ENCODE measurements at regions not wholly inside any gene's neighbourhood (a gene's known extent, or its start where the extent isn't known, plus 50 kb on each side); places are given as distances from the start of the nearest gene placed in this dataset.
"Not testable (repeated sequence)": the region's sequence is repeated elsewhere in the genome, so short reads cannot be mapped to it uniquely, and the experiment has no call there.

DNA sequence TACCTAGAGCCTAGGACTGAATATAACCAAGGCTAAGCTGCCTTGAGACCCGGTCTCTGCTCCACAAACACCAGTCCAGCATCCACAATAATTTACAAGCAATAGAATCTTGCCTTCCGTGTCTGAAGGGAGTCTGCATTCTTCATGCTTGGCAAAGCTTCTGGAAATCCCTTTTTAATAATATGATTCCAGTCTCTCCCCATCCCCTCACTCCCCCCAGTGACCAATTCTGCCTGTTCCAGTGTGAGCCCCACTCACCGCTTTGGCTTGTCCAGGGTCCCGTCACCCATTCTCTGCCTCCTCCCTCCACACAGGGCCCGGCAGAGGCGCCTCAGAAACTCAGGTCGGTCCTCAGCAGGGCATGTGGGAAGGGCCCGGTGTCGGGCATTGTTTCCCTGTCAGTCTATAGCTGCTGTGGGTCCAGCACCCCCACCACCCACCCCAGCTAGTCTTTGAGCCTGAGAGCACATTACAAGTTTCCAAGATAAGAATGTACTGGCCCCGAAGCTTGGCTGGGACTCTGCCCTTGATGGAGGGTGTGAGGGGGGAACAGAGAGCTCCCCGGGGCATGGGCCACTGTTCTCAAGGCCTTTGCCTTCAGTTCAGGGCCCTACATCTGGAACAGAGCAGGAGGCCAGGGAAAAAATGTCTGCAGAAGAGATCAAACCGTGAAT lies 129.7 kb upstream of the MYCN start:
- DNase-seq, result no peak

DNA sequence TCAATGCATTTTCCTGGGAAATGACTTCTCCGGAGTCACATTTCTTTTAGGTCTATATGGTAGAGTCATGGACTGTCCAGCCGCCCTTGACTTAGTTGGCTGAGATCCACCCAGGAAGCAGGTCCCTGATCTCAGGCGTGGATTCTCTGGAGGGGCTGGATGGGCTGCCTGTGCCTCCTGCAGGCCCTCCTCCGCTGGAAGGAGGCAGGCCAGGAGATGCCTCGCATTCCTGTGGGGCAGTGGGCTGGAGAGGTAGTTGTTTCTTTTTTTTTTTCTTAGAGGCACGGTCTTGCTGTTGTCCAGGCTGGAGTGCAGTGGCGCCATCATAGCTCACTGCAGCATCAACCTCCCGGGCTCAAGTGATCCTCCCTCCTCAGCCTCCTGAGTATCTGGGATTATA lies 129.0 kb upstream of the MYCN start:
- DNase-seq, result no peak

DNA sequence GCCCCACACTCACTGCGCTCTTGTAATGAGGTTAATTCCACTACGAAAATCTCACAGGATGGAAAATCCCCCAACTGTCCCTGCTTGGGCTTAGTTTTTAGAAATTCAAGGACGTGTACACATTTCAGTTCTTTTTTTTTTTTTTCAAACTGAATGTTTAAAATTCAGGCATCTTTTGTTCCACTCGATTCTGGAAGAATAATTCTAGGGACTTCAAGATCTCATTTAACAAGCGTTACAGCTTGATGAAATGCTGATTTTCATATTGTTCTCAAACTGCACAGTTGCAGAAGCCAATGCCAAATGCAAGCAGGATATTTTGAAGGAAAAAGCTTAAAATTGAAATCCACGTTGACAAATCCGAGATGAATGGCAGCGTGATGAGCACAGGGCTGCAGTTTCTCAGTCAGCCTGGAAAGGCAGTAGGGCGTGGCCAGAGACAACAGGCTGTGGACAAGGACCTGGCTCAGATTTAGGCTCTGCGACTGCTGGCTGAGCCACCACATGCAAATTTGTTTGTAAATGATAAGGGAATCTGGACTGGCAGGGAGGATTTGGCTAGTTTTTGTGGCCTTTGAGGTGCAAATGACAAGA lies 128.1 kb upstream of the MYCN start:
- DNase-seq, result no peak

DNA sequence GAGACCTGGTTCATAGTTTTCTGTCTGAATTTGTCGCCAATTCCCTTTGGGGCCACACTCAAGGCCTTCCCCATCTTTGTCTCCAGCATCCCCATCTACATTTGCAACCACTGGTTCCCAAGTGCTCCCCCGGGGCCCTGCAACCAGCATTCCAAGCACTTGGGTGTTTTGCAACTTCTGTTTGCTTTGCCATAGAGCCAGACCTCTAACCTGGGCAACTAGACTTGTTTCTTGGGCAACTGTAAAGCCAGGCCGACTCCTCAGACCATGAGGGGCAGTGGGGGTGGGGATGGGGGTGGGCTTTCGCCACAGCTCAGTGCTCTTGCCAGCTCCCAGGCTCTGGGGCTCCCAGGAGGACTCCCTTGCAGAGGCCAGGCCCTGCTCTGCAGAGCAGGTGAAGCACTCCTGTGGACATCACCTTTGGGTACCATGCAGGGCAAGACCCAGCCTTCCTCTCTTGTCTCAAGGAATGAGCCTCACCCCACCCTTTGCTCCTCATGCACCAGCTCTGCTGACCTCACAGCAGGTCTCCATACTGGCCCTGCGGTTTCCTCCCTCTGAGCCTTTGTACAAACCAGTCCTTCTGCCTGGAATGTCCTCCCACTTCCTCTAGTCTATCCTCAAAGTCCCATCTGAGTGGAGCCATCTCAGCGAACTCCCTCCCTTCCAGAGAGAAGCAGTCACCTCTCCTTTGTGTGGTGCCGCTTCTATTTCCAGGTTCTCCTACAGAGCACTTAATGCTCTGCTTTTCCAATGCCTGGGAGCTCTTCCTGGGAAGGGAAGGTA lies 126.7 kb upstream of the MYCN start:
- DNase-seq, result no peak

DNA sequence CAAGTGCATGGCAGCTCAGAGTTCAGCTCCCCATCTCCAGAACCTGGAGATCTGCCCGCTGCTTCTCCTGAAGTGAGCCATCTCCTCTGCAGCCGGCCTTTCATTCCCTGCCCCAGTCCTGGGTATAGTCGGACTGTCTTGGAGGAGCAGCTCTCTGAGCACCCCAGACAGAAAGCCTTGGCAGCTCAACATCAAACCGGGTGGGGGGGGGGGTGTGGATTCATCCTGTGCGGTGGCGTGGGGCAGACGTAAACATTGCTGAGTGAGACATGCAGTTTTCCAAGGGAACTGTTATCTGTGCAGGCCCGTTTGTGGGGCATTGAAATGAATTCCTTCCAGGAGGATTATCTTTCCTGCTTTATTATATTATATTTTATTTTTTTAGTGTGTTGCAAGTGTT lies 125.9 kb upstream of the MYCN start:
- no peak for DNase-seq

DNA sequence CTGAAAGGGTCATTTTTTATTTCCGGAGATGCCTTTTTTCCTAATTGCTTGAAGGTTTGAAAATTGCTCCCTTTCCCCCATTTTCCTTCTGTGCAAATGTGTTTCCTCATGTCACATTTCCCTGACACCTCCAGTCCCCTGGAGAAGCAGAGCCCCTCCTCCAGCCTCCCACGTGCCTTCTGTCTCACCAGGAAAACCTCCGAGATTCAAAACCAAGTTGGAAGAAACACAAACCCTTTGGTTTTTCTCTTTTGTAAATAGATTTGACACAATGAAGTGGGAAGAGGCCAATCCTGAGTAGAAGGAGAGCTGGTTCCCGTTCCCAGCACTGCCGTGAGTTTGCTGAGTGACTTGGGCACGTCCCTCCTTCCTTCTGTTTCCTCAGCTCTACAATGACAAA lies 125.4 kb upstream of the MYCN start:
- no peak for DNase-seq

DNA sequence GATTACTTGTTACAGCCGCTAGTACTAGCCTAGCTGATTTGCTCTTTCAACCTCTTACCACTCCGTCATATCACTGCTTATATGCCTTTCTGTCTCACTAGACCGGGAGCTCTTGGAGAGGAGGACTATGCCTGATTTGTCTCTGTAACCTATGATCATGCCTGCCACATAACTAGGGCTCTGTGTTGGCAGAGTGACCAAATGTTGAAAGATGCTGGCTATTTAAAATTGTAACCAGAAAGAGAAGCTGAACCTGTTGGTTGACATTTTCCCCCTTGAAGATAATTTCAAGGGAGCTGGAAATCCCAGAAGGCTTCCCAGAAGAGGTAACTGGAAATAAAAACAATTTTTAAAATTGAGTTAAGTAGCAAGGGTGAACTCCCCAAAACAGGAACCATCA lies 124.1 kb upstream of the MYCN start:
- DNase-seq, result no peak

DNA sequence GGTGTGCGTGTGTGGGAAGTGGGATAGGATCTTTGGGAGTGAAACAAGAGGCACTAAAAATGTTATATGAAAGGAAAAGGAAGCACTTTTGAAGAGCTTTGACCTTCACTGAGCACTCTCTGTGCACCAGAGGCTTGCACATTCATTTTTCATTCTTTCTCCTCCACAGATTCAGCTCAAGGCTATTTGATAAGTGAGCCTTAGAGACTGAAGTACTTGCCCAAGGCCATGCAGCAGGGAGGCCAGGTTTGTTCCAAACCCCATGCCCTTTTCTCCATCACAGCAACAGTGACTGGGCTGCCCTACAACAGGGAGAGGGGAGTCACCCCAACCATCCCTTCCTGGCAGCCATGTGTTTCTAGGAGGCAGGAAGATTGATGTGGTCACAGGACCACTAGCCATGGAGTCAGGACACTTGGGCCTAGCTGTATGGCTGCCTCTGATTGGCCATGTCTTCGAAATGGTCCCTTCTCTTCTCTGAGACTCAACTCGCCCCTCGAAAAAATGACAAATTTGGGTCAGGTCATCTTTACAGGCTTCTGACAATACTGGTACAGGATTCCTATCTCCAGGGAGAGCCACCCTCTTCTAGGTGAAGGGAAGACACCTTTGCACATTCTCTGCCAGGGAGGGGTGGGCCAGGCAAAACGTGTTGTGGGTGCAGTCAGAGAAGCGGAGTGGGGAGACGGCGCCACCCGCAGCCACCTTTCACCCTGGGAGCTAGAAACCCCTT lies 123.5 kb upstream of the MYCN start:
- no peak for DNase-seq

DNA sequence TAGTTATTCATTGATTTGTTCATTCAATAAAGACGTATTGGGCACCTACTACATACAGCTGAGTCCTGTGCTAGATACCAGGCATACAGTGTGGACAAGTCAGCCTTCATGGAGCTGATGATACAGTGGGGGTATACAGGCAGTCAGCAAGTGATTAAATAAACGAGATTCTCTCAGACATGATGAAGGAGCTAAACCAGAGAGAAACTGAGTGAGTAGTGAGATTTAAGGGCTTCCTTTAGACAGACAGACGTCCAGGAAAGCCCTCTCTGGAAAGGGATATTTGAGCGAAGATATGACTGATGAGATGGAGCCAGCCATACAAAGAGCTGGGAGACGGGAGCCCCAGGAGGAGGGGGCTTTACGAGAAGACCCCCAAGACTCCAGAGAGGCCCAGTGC lies 122.6 kb upstream of the MYCN start:
- no peak for DNase-seq

DNA sequence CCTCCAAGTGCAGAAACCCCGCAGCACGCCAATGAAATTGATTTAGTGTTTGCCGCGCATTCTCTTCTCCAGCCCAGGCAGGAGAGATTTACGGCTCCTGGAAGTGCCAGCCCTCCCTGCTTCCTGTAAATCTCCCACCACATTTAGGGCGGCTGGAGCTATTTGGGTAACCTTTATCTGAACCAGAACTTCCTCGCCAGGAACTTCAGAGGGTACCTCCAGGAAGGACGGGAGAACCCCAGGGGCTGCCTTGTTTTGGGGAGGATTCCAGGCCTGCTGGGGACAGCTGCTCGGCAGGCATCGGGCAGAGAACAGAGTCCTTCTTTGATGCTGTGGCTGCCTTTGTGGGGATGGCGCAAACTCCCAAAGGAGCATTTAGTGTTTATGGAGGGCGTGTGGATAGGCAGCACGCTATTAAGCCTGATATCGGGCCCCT lies 122.0 kb upstream of the MYCN start:
- no peak for DNase-seq

DNA sequence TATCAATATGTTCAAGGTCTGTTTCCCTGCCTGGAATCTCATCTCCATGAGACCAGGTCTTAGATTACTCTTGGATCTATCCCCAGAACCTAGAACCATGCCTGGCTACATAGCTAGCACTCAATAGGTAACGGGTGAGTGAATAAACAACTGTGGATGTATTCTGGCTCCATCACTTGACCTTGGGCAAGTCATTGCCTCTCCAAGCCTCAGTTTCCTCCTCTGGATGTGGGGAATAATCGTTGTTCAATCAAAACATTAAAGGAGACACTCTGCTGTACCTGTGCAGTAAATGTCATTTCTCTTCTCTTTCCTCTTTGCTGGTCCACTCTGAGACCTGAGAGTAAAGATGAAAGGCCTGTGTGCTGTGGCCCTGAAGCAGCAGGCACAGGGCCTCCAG lies 121.5 kb upstream of the MYCN start:
- no peak for DNase-seq

DNA sequence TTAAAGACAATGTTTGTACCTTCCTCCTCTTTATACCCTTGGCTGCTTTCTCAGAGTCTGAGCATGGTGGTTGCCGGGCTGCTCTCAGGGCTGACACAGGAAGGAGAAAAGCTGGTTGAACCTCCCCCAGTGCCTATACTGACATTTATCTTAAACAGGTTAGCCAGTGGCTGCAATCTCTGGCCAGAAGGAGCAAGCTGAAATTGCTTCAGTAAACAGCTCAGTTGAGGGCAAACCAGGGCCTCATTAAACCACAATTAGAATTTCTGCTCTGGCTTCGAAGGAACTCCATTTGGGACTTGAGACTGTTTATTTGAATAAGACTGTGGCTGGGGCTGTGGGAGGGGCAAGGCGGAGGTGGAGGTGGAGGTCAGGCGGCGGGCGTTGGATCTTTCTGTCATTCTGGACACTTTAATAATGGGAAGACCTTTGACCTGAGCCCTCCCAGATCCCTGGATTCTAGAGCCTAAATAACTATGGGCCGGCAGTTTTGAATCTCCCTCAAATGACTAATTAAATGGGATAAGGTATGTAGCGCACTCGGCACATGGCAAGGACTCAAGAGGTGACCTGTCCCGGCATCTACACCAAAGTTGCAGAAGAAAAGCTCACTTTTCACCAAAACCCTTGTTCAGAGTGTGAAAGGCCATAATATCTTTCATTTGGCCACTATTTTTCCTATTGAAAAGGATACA lies 120.6 kb upstream of the MYCN start:
- DNase-seq, result no peak

DNA sequence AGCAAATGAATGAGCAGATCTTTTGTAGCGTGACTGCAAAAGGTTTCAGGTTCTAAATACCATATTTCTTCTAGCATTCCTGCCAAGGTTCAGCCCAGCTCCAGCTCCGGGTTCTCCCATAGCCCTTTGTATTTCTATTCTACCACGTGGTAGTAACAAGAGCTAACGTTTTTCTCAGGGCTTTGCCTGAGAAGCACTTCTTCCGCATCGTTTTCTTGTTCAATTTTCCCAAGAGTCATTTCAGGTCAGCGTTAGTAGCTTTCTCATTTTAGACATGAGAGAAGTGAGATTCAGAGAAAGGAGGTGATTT lies 120.1 kb upstream of the MYCN start:
- no peak for DNase-seq

DNA sequence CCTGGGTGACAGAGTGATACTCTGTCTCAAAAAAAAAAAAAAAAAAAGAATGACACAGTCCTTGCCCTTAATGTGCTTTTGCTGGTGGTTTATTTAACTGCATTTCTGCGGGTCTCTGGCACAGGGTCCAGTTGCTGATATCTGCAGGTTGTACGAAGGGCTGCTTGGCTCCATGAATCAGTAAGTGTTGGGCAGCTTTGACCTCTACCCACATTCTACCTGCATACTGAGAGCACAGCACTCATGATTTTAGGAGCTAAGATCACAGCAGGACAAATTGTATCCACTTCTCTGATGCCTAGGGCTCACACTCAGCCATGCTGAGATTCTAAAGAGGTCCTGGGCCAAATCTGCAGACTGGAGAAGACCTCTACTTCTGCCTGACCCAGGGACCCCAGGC lies 119.4 kb upstream of the MYCN start:
- no peak for DNase-seq

DNA sequence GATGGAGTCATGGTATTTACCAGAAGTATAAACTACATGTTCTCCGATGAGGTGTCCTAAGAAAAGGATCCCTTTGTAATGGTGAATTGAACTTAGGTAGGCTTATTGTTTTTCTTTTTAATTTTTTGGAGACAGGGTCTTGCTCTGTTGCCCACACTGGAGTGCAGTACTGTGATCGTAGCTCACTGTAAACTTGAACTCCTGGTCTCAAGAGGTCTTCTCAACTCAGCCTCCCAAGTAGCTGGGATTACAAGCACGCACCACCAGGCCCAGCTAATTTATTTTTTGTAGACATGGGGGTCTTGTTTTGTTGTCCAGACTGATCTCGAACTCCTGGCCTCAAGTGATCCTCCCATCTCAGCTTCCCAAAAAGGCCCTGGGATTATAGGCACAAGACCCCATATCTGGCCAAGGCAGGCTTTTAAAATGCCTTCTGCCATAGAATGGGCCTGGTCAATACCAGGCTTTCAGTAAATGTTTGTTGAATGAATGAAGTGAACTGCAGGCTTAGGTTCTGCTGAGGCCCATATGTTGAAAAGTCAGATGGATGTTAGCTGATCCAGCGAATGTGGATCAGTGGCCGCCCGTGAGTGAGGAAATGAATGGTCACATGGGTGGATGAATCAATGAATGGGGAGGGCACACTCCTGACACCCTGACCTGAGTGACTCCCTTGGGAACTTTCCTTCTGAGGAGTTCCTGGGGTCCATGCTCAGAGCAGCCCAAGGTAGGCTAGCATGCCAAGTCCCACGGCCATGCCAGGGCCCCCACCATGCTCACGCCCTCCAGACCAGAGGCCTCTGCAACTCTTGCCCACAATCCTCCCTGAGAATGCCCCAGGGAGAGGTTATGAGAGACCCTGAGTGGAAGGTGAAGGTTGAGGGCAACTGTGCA lies 118.0 kb upstream of the MYCN start:
- DNase-seq, result no peak

DNA sequence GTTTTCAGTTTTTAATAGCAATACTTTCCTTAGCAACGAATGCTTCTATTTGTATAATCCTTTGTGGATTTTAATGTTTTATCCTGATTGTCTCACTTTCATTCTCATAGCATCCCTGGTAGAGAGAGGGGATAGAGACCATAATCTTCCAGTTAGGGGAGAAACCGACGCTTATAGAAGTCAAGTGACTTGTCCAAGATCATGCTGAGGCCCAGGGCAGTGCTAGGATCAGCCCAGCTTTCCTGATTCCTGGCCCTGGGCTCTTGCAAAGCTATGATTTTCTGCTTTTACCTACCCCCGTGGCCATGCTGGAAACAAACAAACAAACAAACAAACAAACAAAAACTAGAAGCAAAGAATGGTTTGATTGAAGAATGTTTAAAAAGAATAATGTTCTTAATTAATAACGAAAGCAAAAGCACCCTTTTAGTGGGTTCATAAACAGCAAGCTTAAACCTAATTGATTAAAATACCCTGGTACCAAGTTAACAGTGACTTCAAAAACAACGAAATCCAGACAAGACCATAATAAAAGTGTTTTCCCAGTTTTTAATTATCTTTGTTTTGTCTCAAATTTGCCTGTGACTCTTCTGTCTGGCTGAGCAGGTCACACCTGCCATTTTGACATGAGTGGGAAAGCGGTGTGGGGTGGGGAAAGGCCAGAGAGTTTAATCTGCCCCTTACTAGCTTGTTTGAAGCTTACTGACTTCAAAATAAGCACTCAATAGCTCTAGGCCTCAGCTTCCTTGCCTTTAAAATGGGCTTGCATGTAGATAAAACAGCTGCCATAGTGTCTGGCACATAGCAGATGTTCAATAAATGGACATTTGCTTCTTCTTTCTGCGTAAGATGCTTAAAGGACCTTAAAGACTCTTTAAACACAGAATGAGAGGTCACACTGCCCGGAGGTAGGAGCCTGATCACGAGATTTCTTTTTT lies 116.6 kb upstream of the MYCN start:
- DNase-seq, result no peak

DNA sequence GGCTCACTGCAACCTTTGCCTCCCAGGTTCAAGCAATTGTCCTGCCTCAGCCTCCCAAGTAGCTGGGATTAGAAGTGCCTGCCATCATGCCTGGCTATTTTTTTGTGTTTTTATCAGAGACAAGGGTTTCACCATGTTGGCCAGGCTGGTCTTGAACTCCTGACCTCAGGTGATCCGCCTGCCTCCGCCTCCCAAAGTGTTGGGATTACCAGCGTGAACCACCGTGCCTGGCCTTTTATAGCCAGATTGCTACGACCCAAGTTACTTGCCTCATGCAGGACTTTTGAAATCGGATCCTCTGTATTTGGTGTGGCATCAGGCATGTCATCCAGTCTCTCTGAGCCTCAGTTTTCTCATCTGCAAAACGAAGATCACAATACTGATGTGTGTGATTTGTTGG lies 115.9 kb upstream of the MYCN start:
- not testable (repeated sequence) for DNase-seq

DNA sequence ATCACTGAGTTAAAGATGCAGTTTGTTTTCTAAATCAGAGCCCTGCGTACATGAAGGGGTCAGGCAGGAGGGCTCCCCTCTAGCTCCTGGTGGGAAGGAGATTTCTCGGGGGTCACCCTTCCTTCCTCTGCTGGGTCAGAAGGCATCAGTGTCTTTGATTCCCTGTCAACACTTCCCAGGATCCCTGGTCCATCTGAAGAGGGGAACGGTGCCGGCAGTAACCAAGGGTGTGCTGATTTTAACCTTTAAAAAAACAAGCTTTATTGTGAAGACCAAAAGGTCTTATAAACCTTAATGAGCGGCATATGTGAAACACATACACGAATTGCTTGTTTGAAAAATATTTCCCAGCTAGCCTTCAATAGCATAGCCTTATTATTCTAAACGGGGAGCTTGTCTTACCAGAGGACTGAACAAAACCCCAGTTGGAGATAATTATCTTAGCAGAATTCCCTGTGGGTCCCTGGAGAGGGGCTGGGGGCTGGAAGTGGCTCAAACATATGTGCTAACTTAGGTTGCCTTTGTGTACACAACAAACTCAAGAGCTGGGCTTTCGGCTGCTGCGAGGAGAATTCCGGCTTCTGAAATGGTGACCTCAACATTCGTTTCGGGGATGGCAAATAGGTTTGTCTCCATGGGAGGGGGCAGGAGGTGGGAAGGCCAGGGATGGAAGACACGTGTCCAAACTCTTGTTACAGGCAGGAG lies 114.9 kb upstream of the MYCN start:
- DNase-seq, result no peak

DNA sequence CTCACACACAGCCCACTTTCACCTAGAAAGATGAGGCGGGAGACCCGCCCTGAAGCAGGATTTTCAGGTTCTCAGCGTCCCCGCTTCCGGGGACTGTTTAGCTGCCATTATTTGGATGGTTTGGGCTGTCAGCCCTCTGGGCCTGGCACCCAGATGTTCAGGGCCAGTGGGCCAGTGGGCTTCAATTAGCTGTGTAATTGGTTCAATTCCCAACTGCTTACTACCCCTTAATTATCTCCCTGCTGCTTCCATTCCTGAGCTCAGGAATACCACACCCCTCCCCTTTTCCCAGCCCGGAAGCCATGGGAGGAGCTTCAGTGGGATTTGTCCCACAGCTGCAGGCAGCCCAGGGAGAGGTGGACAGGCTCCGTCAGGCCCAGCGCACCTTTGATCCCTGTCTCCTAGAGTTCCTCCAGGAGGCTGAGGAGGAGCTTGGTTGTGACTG lies 114.1 kb upstream of the MYCN start:
- no peak for DNase-seq

DNA sequence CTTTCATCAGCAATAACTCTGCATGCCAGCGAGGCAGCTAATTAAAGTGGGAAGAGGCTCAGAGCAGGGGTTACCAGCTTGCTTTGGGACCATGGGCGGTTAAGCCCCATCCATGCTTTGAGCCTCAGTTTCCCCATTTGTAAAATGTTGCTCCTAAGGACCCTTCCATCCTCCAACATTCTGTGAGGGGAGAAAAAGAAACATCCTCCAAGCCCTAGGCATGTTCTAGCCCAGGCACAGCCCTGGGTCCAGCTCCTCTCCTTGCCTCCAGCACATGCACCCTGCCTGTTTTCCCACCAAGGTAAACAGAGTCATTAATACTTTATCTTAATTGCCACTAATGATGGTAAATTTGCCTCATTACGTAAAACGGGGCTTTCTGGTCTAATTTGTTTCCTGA lies 113.3 kb upstream of the MYCN start:
- DNase-seq, result no peak
